HG03558 (cell line): ENCODE measurements at regions not wholly inside any gene's neighbourhood (a gene's known extent, or its start where the extent isn't known, plus 50 kb on each side); places are given as distances from the start of the nearest gene placed in this dataset.

ENCODE experiments used
- ATAC-seq: cut with Tn5 transposase; IDR thresholded peaks from one replicate; pipeline ENCODE4 v1.9.1; 2021; ENCODE audit warnings: moderate number of reproducible peaks; ENCODE audit not compliant: unreplicated experiment; ENCODE audit errors: extremely low read depth

DNA sequence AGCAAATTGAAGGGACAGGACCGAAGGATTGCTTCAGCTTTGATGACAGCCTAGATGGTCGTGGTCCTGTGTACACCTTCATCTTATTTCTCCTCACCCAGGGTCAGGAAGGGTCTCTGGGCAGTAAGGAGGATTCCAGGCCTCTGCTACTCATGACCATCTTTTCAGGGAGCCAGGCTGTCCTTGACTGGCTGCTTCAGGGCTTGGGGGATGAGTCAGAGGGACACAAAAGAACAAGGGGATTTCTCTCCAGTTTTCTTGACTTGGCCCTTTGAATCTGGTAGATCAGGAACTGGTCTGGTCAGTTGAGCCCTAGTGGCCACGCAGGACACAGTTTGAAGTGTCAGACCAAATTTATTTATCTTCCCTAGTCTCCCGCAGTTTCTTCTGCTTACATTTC is 402.1 kb upstream of the CHD6 start:
- ATAC-seq, result no peak

DNA sequence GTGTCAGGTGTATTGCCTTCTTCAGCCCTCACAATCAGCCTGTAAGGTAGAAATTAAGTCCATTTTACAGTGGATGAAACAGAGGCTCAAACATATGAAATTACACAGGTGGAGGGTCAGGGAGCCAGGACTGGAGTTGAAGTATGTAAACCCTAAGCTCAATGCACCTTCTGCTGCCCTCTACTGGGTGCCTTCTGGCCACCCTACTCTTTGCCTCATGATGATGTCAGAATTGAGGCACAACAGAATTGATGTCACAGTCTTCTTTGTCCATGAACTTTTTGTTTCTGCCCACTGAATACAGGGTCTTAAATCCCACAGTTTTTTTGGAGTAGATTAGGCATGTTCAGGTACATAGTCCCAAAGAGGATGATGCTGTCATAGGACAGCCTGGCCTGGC is 400.8 kb upstream of the CHD6 start:
- ATAC-seq, result no peak

DNA sequence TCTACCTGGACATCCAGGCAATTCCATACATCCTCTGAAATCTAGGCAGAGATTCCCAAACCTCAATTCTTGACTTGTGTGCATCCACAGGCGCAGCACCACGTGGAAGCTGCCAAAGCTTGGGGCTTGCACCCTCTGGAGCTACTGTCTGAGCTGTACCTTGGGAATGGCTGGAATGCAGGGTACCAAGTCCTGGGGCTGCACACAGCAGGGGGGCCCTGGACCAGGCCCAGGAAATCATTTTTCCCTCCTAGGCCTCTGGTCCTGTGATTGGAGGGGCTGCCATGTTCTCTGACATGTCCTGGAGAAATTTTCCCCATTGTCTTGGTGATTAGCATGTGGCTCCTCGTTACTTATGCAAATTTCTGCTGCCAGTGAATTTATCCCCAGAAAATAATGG is 391.9 kb upstream of the CHD6 start:
- no peak for ATAC-seq

DNA sequence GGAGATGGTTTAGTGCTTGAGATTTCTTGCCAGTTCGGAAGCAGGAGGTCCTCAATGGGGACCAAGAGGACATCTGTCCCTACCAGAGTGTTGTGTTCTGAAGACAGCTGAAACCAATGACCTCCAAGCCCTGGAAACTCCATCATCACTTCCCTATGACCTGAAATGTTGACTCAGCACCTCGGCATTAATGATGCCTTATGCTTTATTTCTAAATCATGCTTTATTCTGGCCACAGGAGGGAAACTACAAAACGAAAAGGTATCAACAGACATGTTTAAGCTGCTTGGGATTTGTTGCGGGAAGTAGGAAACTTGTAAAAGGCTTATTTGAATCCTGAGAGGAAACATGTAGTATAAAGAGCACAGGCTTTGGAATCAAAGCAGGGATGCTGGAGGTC is 389.1 kb upstream of the CHD6 start:
- no peak for ATAC-seq

DNA sequence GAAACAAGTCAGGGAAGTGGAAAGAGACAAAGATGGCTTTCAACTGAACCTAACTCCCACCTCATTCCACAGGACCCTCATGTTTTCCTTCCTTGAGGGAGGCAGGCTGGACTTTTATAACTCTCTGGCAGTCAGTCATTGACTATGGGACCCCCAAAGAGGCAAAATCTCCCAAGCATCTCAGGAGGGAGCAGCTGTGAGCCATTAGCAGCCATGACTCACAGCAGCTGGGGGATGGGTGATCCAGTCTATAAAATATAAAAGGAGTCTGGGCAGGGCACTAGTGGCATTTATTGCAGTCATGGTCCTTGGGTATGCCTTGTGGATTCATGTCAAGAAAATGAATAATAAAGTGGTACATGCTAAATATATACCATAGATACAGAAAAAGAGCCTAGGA is 387.0 kb upstream of the CHD6 start:
- no peak for ATAC-seq

DNA sequence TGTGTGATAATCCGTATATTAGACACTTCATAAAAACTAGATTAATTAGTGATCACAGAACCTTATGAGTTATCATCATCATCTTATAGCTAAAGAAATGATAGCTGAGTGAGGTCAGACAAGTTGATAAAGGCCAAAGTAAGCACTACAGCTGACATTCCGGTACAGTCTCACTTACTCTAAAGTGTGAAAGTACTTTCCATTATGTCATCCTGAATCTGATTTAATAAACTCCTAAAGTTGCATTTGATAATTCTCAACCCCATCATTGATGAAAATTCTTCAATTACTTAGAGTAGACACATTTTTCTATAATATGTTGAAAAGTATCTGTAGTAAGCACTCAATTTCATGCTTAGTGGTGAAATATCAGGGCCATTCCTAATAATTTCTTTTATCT is 385.2 kb upstream of the CHD6 start:
- ATAC-seq, result no peak

DNA sequence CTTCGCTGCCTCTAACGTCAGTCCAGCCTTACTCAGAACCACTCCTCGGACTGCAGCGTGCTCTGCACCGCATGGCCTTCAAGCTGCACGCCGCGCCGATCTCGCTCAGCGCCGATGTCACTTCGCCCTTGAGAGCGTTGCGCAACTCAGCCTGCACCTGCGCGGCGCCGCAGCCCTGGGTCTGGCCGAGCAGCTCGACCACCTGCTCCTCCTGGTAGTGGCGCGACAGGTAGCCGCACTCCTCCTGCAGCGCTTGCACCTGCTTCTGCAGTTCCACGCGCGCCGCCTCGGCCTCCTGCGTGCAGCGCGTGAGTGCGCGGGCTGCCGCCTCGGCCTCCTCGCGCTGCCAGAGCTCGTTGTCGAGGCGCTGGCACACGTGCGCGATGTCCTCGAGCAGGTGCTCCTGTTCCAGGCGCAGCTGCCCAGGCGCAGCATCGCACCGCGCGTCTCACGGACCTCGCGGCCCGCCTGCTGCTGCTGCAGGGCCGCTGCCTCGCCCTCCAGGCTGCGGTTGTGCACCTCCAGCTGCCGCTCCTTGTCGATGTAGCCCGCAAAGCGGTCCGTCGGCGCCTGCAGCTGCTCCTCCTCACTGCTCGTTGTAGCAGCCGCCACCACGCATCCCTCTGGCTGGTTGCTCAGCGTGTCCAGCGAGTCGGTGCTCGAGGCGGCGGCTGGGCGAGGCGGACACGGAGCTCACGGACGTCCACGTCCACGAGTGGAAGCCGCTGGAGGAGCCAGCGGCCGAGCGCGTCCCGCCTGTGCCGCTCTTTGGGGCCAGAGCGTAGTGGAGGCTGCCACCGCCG is 380.6 kb upstream of the CHD6 start:
- ATAC-seq, result no peak

DNA sequence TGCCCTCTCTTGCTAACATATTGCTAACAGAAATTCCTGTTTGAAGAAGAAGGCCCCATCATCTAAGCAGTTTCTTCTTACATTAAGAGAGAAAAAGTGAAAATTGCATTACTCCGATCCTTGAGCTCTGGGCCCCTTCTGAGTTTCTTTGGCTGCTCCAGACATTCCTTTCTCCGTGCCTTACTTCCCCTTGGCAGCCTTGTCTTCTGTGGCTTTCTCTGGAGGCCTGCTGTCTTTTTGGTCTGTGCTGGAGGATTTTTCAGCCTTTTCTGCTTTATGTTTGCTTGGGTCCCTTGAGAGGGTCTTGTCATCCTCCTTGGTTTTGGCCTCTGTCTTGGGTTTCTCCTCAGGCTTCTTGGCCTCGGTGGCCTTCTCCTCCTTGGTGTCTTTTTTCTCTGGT is 378.8 kb upstream of the CHD6 start:
- ATAC-seq, result no peak

DNA sequence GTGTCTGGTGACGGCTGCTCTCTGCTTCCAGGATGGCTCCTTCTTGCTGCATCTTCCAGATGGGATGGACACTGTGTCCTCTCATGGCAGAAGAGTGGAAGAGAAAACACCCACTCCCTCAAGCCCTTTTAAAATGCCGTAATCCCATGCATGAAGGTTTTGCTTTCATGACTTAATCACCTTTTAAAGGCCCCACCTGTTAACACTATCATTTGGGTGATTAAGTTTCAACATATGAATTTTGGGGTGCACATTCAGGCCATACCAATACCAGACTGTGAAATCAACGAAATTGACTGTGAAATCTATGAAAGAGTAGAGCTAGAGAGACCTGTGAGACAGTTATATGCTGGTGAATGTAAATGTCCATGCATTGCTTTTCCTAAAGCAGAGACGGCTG is 374.3 kb upstream of the CHD6 start:
- no peak for ATAC-seq

DNA sequence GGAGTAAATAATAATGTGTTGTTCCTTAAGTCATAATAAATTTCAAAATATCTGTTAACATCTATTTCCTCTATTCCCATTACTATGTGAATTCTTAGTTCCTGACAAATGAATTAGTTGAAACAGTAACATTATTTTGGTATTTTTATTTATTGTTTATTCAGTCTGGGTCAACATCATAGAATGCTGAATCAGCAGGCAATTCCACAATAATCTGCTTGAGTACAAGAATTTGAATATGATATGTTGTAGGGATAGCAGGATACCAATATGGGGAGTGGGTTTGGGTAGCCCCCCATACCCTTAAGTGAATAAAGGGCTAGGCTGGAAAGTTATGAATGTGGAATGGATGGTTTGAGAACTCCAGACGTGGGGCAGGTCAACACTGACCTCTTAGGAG is 373.2 kb upstream of the CHD6 start:
- no peak for ATAC-seq

DNA sequence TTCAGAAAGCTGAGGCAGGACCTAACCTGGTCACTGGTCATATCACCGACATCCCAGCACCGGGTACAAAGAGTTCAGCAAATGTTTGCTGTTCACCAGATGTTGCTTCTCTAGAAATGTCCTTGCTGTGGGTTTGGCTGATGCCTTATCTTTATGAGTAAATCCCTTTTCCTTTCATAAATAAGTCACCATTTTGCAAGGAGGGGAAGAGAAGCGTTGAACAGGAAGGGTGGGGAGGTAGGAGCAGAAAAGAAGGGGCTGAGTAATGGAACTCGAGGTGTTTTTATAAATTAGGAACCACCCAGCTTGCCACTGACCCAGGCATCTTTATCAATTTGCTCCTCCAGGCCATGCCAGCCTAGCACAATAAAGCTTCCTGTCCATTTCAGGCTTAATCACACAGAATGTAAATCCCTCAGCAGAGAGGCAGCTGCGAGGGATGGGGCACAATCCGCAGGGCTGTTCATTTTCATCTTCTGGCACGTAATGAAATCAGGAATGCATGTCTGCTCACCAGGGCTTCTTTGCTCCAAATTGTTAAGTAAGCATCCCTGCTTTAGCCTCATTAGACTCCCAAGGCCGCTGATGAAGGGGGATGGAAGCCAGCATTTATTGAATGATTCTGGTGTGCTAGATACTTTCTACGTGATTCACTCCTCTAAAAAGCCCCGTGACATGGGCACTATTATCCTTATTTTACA is 371.9 kb upstream of the CHD6 start:
- ATAC-seq, result no peak

DNA sequence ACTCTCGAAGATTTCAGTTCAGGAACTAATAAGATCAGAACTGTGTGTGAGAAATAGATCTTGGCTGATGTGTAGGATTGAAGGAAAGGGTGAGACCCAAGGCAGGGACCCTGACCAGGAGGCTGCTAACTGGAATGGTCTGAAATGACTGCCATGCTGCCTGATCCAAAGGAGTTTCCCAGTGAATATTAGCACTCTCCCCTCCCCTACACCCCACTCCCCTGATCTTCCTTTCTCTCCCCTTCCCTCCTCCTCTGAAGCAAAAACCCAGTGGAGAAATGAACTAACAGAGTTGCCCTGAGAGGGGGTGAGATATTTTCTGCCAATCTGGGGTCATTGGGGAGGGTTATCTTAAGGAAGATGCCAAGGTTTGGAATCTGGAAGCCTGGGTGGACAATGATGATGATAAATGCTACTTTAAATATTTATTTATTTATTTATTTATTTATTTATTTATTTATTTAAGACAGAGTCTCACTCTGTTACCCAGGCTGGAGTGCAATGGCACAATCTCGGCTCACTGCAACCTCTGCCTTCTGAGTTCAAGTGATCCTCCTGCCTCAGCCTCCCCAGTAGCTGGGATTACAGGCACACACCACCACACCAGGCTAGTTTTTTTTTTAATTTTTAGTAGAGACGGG is 371.0 kb upstream of the CHD6 start:
- no peak for ATAC-seq

DNA sequence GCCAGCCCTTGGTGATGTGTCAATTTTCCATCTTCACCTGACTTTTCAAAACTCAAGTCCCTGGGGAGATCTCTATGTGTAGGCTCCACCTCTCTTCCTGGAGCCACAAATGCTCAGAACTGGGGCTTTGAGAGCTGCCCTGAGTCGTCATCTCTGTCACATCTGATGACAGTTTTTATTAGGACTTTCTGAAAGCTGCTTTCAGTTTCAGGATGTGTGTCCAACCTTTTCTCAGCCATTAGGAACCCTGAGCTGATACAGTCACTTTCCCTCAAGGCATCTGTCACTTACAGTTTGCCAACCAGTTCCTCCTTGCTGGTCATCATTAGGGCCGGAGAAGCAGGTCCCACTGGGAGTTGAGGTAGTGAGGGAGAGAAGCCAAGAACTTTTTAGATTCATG is 365.9 kb upstream of the CHD6 start:
- ATAC-seq, result no peak

DNA sequence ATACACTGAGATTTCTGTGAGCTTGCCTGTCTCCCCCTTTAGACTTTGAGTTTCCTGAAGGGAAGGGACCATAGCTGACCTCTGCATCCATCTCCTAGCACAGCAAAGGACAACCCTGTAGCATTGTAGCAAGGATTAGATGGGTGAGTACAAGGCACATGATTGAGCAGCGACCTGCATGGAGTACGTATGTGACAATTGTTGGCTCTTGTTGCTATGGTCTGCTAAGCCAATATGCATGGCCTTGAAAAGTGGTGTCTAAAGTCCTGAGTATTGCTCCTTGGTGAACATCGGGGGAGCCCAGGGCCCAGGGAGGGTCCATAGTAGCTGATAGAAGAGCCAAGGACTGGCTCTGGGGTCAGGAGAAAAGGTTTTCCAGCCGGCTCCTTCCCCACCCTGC is 365.0 kb upstream of the CHD6 start:
- no peak for ATAC-seq

DNA sequence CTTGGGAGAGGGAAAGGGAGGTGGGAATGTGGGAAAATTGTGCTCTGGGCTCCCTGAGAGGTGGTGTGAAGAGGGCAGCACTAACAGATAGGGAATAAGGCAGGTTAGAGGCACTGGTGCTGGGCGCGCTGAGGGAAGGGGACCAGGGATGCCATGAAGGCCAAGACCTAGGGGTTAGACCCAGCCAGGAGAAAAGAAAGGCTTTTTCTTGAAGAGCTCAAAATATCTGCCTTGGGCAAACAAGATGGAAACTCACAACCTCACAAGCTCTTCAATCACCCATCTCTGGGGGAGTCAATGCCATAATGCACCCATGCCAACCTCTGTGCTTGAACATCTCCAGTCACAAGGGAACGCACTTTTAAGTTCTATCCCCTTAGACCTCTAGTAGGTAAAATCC is 363.6 kb upstream of the CHD6 start:
- ATAC-seq, result no peak

DNA sequence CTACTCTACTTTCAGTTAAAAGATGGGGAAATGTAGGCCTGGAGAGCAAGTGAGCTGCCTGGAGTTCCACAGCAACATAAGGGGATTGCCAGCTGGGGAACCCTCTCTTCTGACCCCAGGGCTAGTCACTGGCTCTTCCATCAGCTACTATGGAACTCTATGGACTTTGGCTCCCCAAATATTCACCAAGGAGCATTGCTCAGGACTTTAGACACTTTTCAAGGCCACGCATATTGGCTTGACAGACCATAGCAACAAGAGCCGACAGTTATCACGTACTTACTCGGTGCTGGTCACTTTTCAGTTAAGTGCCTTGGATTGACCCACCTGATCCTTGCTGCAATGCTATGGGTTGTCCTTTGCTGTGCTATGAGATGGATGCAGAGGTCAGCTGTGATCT is 360.7 kb upstream of the CHD6 start:
- ATAC-seq, result no peak

DNA sequence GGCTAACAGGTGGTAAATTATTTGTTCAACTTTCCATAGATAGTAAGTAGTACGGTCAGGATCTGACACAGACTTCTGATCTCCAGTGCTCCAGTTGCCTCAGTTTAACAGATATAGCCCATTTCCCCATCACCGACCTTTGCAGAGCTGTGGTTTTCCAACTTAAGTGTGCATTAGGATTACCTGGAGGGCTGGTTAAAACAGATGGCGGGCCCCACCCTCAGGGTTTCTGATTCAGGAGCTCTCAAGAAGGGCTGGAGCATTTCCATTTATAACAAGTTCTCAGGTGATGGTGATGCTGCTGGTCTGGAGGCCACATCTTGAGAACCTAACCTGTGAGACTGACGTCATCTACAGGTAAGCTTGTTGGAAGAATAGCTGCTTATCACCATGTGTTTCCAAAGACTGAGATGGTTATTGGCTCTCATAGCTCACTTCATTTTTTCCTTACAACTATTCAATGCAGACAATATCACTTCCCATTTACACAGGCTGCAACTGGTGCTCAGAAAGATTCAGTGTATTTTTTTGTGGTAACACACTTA is 360.1 kb upstream of the CHD6 start:
- ATAC-seq, result no peak

DNA sequence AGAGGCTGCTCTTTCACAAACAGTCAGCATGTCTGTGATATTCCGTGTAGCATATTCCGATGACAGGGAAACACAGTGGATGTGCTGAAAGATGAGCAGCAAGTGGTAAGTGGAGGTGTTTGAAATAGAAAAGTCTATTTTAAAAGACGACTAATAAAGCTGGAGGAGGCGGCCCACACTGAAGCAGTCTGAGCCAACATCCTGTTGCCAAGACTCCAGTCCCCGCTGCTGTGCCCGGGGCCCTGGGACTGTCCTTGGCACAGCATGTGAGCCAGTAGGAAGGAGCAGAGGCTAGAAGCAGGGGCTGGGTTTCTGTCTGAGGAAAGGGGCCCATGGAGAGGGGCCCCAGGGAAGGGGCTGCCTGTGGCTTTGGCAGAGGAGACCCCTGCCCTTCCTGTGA is 351.5 kb upstream of the CHD6 start:
- no peak for ATAC-seq

DNA sequence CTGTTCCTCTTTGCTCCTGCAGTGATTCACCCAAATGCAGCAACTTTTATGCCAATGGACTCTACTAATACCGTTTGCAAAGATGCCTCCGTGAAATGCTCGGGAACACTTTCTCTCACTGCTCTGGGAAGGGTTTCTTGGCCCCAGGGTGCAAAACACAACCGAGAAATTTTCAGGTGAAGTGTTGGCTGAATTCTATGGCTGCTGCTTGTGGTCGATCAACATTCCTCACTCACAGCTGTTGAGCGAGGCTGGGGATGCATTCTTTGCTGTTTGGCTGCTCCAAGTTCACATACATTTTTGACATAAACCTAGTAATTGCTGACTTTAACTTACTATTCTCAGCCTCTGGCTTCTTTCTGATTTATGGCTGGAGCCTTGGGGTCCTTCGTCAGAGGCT is 342.0 kb upstream of the CHD6 start:
- ATAC-seq, result no peak

DNA sequence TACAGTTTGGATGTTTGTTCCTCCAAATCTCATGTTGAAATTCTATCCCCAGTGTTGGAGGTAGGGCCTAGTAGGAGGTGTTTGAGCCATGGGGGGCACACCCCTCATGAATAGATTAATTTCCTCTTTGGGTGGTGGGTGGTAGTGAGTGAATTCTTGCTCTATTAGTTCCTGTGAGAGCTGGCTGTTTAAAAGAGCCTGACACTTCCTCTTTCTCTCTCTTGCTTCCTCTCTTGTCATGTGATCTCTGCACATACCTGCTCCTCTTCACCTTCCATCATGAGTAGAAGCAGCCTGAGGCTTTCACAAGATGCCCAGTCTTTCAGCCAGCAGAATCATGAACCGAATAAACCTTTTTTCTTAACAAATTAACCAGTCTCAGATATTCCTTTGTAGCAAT is 340.2 kb upstream of the CHD6 start:
- no peak for ATAC-seq

DNA sequence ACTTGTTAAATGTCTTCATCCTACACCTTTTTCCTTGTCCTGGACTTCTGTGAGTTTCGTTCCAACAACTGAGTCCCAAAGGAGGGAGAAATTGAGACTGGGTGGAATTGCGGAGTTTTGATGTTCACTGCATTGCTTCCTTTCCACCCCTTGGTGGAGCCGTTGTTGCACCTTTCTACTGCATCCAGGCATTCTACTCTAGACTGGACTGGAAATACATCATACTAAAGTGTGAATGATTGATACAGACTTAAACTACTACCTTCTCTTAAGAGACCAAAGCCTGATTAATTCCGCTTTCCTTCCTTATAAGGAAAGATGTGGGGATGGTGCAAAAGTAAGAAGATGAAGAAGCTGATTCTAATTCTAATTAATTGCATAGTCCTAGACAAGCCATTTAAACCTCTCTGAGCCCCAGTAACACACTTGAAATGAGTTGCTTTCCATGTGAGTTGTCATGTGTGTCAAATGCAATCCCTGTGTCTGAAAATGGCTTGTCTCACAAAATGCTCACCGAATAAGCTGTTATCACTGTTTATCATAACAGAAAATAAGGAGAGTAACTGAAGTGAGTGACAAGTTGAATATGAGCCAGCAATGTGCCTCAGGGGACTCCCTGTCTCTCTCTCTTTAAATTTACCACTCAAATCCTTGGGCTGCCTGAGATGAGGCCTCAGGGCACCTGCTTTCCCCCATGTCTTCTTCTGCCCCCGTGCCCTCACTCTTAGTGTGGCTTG is 338.3 kb upstream of the CHD6 start:
- ATAC-seq, result no peak
